Epithelial cell of proximal tubule (primary cell): ENCODE measurements at regions not wholly inside any gene's neighbourhood (a gene's known extent, or its start where the extent isn't known, plus 50 kb on each side); places are given as distances from the start of the nearest gene placed in this dataset.

Experiments
- DNase-seq: peaks from one replicate; pipeline ENCODE4 v3.0.0-alpha.2; 2011; ENCODE audit warnings: low read depth
- H3K4me3 ChIP-seq: 2 replicates; pipeline ENCODE4 v1.5.1; 2011; ENCODE audit warnings: low read depth, mild to moderate bottlenecking, low read length
- TF ChIP-seq, protein P1 (sequence below): conservative IDR thresholded peaks from 2 replicates; pipeline ENCODE4 v1.5.1; 2012; ENCODE audit warnings: low read depth, mild to moderate bottlenecking, low read length

- DNase-seq: no peak
- TF ChIP-seq, protein P1, sequence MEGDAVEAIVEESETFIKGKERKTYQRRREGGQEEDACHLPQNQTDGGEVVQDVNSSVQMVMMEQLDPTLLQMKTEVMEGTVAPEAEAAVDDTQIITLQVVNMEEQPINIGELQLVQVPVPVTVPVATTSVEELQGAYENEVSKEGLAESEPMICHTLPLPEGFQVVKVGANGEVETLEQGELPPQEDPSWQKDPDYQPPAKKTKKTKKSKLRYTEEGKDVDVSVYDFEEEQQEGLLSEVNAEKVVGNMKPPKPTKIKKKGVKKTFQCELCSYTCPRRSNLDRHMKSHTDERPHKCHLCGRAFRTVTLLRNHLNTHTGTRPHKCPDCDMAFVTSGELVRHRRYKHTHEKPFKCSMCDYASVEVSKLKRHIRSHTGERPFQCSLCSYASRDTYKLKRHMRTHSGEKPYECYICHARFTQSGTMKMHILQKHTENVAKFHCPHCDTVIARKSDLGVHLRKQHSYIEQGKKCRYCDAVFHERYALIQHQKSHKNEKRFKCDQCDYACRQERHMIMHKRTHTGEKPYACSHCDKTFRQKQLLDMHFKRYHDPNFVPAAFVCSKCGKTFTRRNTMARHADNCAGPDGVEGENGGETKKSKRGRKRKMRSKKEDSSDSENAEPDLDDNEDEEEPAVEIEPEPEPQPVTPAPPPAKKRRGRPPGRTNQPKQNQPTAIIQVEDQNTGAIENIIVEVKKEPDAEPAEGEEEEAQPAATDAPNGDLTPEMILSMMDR: no peak
- no peak overlapping the region for H3K4me3 ChIP-seq
Observed at GRCh38 chr2:152930501-152930900, 212.1 kb downstream of the ARL6IP6 start.

GRCh38 chr2:152929628-152930027 is 211.2 kb downstream of the ARL6IP6 start:
- no peak for DNase-seq
- TF ChIP-seq, protein P1: no peak
- no peak overlapping the region for H3K4me3 ChIP-seq

- peak; percentile 23 for DNase-seq
- TF ChIP-seq, protein P1: peak; percentile 93
- no peak overlapping the region for H3K4me3 ChIP-seq
Observed at GRCh38 chr2:152925547-152926448, 207.4 kb downstream of the ARL6IP6 start.

GRCh38 chr2:152924722-152925121 is 206.3 kb downstream of the ARL6IP6 start:
- TF ChIP-seq, protein P1: no peak
- DNase-seq: no peak
- no peak overlapping the region for H3K4me3 ChIP-seq

- H3K4me3 ChIP-seq: no peak overlapping the region
- TF ChIP-seq, protein P1: no peak
- no peak for DNase-seq
Observed at GRCh38 chr2:152924219-152924618, 205.8 kb downstream of the ARL6IP6 start.

- DNase-seq: no peak
- no peak overlapping the region for H3K4me3 ChIP-seq
- TF ChIP-seq, protein P1: no peak
Observed at GRCh38 chr2:152920846-152921245, 202.4 kb downstream of the ARL6IP6 start.

DNA sequence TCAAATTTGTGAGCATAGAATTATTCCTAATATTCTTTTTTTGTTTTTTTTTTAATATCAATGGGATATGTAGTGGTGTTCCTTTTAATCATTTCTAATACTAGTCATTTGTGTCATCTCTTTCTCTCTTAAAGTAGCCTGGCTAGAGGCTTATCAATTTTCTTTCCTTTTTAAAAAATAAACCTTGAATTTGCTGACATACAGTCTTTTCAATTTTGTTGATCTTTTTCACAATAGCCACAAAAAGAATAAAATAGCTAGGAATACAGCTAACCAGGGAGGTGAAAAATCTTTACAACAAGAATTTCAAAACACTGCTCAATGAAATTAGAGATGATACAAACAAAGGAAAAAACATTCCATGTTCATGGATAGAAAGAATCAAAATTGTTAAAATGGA is 192.6 kb downstream of the ARL6IP6 start:
- no peak for DNase-seq
- TF ChIP-seq, protein P1: no peak
- no peak overlapping the region for H3K4me3 ChIP-seq
